ENCODE measurements at regions not wholly inside any gene's neighbourhood (a gene's known extent, or its start where the extent isn't known, plus 50 kb on each side); places are given as distances from the start of the nearest gene placed in this dataset.

GRCh38 chr2:223474893-223475292 lies 127.3 kb downstream of the SCG2 start:
- TF ChIP-seq CTCF (IDR thresholded peaks at IDR 0.05) (no peak), EZH2 (IDR thresholded peaks at IDR 0.05; ENCODE audit: borderline replicate concordance, insufficient read depth, low read depth, low read length, poor library complexity, severe bottlenecking) (no peak)

Data from B cell (primary cell).